Astrocyte (in vitro differentiated cells and primary cell): ENCODE measurements at regions not wholly inside any gene's neighbourhood (a gene's known extent, or its start where the extent isn't known, plus 50 kb on each side); places are given as distances from the start of the nearest gene placed in this dataset.

Experiments used
- CTCF ChIP-seq: IDR thresholded peaks from 2 replicates; pipeline ENCODE4 v1.5.1; 2011; ENCODE audit warnings: low read depth, mild to moderate bottlenecking, inconsistent platforms, low read length, moderate library complexity; ENCODE audit not compliant: insufficient read depth
- EZH2 ChIP-seq: IDR thresholded peaks from 2 replicates; pipeline ENCODE4 v1.6.1; 2012; ENCODE audit warnings: mild to moderate bottlenecking, low read length, inconsistent platforms; ENCODE audit not compliant: insufficient read depth

GRCh38 chr4:149987330-149988086 is 90.7 kb upstream of the DCLK2 start:
- TF ChIP-seq CTCF (no peak), EZH2 (no peak)
